H1 (cell line): ENCODE measurements at regions not wholly inside any gene's neighbourhood (a gene's known extent, or its start where the extent isn't known, plus 50 kb on each side); places are given as distances from the start of the nearest gene placed in this dataset.

Source experiments
- CBX8 ChIP-seq: fragments of 300-800, 300-1000 bp; sonication (generic); IDR thresholded peaks from 2 replicates; pipeline ENCODE4 v1.7.1; 2016; ENCODE audit warnings: low read depth, low read length, borderline replicate concordance
- CHD2 ChIP-seq: IDR thresholded peaks from 2 replicates; pipeline ENCODE4 v1.6.1; 2012; ENCODE audit warnings: low read length, improper control_type of control experiment
- EGR1 ChIP-seq: IDR thresholded peaks from 2 replicates; pipeline ENCODE4 v1.6.1; 2011; ENCODE audit warnings: low read depth, low read length, borderline replicate concordance
- GABPA ChIP-seq: IDR thresholded peaks from 2 replicates; pipeline ENCODE4 v1.6.1; 2011; ENCODE audit warnings: mild to moderate bottlenecking, low read length, moderate library complexity, borderline replicate concordance; ENCODE audit not compliant: insufficient read depth
- JUND ChIP-seq: IDR thresholded peaks from 2 replicates; pipeline ENCODE4 v1.6.1; 2011; ENCODE audit warnings: mild to moderate bottlenecking, improper control_type of control experiment, low read length
- POLR2AphosphoS5 ChIP-seq: IDR thresholded peaks from 2 replicates; pipeline ENCODE4 v1.6.1; 2011; ENCODE audit warnings: low read depth, low read length
- RFX5 ChIP-seq: IDR thresholded peaks from 2 replicates; pipeline ENCODE4 v1.6.1; 2011; ENCODE audit warnings: low read depth, low read length, improper control_type of control experiment, borderline replicate concordance
- TCF12 ChIP-seq: IDR thresholded peaks from 2 replicates; pipeline ENCODE4 v1.6.1; 2011; ENCODE audit warnings: low read depth, mild to moderate bottlenecking, low read length
- YY1 ChIP-seq: IDR thresholded peaks from 2 replicates; pipeline ENCODE4 v1.6.1; 2011; ENCODE audit warnings: low read depth, mild to moderate bottlenecking, low read length
- TF ChIP-seq, protein P1 (sequence below), 3 experiments: IDR thresholded peaks; 1 replicate in 2 of 3; 2 replicates in 1 of 3; pipeline versions ENCODE4 v1.5.1 to v1.6.1; 2011; ENCODE audit warnings: low read length in 3 of 3, mild to moderate bottlenecking in 3 of 3, inconsistent platforms in 2 of 3, low read depth in 1 of 3, moderate library complexity in 1 of 3; ENCODE audit not compliant: insufficient read depth in 1 of 3; ENCODE audit errors: control extremely low read depth in 1 of 3
- TF ChIP-seq, protein P2 (sequence below): IDR thresholded peaks from 2 replicates; pipeline ENCODE4 v1.6.1; 2011; ENCODE audit warnings: low read depth, mild to moderate bottlenecking, low read length; ENCODE audit not compliant: insufficient read depth
- TF ChIP-seq, protein P3 (sequence below): IDR thresholded peaks from 2 replicates; pipeline ENCODE4 v1.6.1; 2012; ENCODE audit warnings: inconsistent platforms

DNA sequence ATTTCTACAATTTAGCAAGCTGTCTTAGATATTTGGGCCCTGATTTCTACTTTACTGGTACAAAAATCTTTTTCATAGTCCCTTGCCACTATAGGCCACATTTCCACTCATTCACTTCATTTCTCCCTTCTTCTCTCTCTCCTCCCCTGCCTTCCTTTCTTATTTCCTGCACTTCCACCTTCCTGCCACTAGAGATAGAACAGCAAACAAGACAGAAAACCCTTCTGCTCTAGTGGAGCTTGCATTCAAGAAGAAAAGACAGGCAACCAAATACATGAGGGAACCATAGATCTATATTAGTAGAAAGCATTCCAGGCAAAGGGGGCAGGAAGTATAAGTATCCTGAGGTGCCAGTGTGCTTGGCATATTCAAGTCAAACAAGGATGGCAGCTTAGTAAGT lies 623.5 kb downstream of the FLRT2 start:
- TF ChIP-seq CBX8 (no peak), JUND (no peak), POLR2AphosphoS5 (no peak), YY1 (no peak), CHD2 (no peak), GABPA (no peak), EGR1 (no peak), RFX5 (no peak), TCF12 (no peak)
- TF ChIP-seq, protein P1, sequence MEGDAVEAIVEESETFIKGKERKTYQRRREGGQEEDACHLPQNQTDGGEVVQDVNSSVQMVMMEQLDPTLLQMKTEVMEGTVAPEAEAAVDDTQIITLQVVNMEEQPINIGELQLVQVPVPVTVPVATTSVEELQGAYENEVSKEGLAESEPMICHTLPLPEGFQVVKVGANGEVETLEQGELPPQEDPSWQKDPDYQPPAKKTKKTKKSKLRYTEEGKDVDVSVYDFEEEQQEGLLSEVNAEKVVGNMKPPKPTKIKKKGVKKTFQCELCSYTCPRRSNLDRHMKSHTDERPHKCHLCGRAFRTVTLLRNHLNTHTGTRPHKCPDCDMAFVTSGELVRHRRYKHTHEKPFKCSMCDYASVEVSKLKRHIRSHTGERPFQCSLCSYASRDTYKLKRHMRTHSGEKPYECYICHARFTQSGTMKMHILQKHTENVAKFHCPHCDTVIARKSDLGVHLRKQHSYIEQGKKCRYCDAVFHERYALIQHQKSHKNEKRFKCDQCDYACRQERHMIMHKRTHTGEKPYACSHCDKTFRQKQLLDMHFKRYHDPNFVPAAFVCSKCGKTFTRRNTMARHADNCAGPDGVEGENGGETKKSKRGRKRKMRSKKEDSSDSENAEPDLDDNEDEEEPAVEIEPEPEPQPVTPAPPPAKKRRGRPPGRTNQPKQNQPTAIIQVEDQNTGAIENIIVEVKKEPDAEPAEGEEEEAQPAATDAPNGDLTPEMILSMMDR (IDR thresholded peaks at IDR 0.05; ENCODE audit: control extremely low read depth in 1 of 3, insufficient read depth in 1 of 3, low read depth in 1 of 3, low read length in 3 of 3) = peak in 2 of 3 experiments; percentile 37 to 62; a peak in 3 of 4 replicates
- TF ChIP-seq, protein P2, sequence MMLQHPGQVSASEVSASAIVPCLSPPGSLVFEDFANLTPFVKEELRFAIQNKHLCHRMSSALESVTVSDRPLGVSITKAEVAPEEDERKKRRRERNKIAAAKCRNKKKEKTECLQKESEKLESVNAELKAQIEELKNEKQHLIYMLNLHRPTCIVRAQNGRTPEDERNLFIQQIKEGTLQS = no peak
- TF ChIP-seq, protein P3, sequence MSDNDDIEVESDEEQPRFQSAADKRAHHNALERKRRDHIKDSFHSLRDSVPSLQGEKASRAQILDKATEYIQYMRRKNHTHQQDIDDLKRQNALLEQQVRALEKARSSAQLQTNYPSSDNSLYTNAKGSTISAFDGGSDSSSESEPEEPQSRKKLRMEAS = no peak
